GM18858 (cell line): ENCODE measurements at regions not wholly inside any gene's neighbourhood (a gene's known extent, or its start where the extent isn't known, plus 50 kb on each side); places are given as distances from the start of the nearest gene placed in this dataset.
"Not testable (repeated sequence)": the region's sequence is repeated elsewhere in the genome, so short reads cannot be mapped to it uniquely, and the experiment has no call there.

ENCODE experiments used
- ATAC-seq: cut with Tn5 transposase; IDR thresholded peaks from one replicate; pipeline ENCODE4 v1.9.1; 2021; ENCODE audit not compliant: unreplicated experiment

DNA sequence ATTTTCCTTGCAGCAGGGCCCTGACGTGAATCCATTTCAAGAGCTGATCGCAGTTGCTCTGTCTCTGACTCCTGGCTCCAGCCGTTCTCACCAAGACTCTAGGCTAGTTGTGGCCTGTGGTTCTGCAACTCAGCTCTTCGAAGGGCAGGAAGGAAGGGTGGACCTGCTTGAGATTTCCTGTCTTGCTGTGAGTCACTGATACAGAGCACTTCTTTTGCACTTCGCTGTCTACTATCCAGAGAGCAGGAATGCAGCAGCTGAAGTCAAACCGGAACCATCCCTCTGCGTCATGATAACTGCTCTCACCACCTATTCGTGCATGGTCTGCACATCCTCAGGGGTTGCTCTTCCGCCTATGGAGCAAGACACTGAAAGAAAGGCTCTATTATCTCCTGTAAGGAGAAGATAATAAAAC is 59.7 kb downstream of the RAP2B start:
- ATAC-seq, result peak; percentile 97

DNA sequence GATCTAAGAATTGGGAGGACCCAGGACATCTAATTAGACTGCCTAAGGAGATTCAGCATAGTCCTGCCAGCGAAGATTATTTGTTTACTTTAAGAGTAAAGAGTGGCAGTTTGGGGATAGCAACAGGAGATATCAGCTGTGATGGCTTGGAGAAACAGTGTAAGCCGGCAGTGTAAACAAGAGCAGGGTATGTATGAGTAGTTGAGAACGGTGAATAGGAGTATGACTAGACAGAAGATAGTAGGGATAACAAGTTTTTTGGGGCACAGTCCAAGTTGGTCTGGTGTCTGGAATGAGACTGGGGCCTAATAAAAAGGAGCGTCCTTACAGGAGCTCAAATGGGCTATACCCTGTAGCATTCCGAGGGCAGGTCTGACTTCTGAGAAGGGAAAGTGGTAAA is 64.9 kb downstream of the RAP2B start:
- not testable (repeated sequence) for ATAC-seq

GRCh38 chr3:153230427-153230826 is 68.4 kb downstream of the RAP2B start:
- ATAC-seq, result not testable (repeated sequence)

- ATAC-seq, result not testable (repeated sequence)
These were observed 69.2 kb downstream of the RAP2B start for GRCh38 chr3:153231245-153231644.

GRCh38 chr3:153232050-153232752 is 70.2 kb downstream of the RAP2B start:
- ATAC-seq, result not testable (repeated sequence)

GRCh38 chr3:153232851-153233271 is 70.8 kb downstream of the RAP2B start:
- ATAC-seq, result no peak

DNA sequence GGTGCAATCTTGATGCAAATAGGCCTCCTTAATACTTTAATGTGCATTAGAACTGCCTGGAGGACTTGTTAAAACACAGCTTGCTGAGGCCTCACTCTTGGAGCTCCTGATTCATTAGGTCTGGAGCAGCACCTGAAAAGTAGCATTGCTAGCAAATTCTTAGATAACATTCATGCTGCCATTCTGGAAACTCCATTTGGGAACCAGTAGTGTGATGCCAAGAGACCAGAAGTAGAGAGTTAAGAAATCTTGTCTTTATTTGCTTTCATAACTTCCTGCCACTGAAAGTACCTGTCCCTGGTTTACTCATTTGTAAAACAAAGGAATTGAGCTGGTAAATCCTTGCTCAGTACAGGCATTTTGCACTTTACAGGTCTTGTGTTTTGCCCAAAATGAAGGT is 72.0 kb downstream of the RAP2B start:
- ATAC-seq, result no peak

DNA sequence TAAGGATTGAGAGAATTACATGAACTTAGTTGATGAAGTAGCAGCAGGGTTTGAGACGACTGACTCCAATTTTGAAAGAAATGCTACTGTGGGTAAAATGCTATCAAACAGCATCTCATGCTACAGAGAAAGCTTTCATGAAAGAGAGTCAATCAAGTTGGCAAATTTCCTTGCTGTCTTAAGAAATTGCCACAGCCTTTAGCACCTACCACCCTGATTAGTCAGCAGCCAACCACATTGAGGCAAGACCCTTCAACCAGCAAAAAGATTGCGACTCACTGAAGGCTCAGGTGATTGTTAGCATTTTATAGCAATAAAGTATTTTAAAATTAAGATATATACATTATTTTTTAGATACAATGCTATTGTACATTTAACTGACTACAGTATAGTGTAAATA is 80.9 kb downstream of the RAP2B start:
- ATAC-seq, result no peak

DNA sequence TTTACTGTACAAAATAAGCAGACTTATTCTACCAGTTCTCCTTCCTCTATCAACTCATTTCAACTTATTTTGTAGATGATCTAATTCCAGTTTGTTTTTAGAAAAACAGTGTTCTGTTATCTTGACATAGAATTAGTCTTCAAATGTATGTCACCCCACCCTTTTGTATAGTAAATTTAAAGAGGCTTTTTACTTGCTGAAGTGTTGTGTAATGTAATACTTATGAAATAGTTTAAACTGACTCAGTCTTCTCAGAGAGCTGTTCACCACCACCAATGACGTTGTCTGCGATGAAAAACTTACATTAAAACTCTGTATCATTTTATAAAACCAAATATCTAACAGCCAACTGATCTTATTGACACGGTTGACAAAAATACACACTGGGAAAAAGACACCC is 82.9 kb downstream of the RAP2B start:
- no peak for ATAC-seq

DNA sequence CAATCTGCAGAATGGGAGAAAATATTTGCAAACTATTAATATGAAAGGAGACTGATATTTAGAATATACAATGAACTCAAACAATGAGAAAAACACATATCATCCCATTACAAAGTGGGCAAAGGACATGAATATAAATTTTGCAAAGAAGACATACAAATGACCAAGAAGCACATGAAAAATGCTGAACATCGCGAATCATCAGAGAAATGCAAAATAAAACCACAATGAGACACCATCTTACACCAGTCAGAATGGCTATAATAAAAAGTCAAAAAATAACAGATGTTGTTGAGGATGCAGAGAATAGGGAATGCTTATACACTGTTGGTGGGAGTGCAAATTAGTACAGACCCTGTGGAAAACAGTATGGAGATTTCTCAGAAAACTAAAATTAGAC is 83.6 kb downstream of the RAP2B start:
- no peak for ATAC-seq

DNA sequence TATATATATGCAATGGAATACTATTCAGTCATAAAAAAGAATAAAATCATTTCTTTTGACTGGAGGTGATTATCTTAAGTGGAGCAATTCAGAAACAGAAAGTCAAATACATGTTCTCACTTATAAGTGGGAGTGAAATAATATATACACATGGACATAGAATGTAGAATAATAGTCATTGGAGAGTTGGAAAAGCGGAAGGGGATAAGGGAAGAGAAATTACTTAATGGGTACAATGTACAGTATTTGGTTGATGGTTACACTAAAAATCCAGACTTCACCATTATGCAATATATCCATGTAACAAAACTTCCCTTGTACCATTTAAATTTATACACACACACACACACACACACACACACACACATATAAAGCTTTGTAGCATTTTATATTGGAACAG is 84.3 kb downstream of the RAP2B start:
- no peak for ATAC-seq

DNA sequence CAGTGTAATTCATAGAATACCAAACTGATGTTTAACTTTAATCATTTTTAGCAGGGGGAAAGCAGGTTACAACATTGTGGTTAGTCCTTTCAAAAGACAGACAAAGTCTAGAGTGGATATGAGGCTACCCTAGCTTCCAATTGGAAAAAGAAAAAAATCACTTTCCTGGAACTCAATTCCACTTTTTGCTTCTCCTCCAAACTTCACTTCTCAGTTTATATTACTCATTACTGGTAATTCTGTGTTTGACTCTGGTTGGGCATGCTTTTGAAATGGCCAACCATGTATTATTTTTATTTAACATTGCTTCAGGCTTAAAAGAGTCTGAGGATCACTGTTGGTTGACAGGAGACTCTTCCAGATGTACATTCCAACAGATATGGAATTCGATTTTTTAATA is 84.8 kb downstream of the RAP2B start:
- ATAC-seq, result no peak

- no peak for ATAC-seq
These were observed 85.6 kb downstream of the RAP2B start for GRCh38 chr3:153247331-153248330.

DNA sequence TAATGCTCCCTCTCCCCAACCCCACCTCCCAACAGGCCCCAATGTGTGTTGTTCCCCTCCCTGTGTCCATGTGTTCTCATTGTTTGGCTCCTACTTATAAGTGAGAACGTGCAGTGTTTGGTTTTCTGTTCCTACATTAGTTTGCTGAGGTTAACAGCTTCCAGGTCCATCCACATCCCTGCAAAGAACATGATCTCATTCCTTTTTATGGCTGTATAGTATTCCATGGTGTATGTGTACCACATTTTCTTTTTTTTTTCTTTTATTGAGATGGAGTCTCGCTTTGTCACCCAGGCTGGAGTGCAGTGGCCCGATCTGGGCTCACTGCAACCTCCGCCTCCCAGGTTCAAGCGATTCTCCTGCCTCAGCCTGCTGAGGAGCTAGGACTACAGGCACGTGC is 86.8 kb downstream of the RAP2B start:
- not testable (repeated sequence) for ATAC-seq

DNA sequence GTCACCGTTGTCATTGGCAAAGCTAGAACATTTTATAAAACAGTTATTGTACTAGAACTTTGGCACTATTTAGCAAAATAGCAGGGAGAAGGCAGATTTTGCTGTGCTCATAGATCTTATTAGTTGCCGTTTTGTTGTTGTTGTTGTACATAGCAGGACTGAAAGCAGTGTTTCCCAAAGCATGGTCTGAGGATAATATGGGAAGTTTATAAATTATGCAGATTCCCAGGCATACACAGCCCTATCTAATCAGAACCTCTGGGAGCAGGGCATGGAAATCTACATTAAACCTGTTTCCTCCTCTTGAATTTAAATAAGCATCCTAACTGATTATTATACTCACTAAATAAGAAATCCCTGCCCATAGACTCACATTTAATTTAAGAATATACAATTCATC is 87.9 kb downstream of the RAP2B start:
- ATAC-seq, result no peak

DNA sequence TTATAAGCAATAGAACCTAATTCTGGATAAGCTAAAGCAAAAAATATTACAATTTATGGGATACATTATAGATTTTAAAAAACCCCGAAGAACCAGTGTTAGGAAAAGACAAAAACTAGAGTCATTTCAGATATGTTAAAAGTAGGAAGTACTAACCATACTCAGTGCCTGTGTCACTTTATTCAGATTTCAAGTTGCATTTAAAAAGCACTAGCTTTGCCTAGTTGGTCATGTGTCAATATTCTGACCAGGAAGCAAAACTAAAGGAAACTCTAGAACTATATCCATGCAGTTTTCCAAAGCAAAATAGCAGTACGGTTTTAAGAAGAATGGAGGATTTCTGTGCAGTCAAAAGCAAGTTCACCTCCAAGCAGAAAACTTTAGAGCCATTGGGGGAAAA is 88.4 kb downstream of the RAP2B start:
- no peak for ATAC-seq

DNA sequence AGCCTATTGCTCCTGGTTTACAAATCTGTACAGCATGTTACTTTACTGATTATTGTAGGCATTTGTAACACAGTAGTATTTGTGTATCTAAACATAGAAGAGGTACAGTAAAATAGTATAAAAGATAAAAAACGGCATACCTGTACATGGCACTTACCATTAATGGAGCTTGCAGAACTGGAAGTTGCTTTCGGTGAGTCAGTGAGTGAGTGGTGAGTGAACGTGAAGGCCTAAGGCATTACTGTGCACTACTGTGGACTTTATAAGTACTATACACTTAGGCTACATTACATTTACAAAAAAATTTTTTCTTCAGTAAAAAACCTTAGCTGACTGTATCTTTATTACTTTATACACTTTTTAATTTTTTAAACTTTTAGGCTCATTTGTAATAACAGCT is 90.9 kb downstream of the RAP2B start:
- no peak for ATAC-seq

GRCh38 chr3:153254361-153254760 is 92.3 kb downstream of the RAP2B start:
- no peak for ATAC-seq

DNA sequence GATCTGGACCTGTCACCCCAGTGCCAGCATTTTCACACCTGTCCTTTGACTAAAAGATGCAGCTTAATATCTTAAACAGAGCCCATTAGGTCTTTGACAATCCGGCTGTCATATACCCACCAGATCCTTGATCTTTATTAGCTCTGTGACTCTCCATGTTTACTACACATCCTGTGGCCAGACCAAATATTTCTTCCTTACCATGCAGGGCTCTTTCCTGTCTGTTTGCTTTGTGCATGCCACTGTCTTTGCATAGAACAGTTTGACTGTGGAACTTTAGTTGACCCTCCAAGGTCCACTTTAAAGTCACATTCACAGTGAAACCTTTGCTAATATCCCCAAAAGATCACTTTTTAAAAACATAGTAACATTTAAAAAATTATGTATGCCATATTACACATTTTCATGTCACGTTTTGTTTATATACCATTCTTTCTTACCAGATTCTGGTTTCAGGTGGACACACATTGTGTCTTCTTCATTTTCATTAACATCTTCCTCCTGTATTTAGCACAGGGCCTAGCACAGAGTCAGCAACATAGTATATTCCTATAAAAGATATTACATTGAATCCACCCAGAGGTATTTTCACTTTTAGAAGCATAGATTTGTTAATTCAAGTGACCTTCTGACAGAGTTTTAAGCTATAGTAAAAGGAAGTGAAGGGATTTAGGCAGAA is 95.8 kb downstream of the RAP2B start:
- ATAC-seq, result no peak

DNA sequence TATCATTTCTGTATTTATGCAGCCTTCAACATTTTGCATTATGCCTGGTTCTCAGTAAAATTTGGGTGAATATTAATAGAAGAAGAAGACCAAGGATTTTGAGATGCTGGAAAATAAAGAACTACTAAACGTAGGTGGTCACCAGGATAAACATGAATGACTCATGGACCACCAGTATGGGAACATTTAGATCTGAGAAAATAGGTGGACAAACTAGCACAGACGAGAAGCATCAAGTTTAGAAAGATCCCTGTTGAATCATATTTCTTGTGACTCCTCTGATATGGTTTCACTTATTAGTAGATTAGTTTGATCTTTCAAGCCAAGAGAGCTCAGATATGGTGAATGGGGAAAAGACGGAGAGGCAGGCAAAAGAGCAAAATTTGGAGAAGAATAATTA is 97.9 kb downstream of the RAP2B start:
- no peak for ATAC-seq

- no peak for ATAC-seq
These were observed 98.7 kb downstream of the RAP2B start for GRCh38 chr3:153260681-153261080.

DNA sequence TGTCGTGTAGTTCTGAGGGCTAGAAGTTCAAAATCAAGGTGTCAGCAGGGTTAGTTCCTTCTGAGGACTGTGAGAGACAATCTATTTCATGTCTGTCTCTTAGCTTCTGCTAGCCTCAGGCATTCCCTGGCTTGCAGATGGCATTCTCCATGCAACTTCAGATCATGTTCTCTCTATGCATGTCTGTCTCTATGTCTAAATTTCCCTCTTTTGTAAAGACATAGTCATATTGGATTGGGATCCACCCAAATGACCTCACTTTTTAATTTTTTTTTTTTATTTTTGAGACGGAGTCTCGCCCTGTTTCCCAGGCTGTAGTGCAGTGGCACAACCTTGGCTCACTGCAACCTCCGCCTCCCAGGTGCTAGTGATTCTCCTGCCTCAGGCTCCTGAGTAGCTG is 104.6 kb downstream of the RAP2B start:
- ATAC-seq, result no peak
